A549 (cell line): ENCODE measurements at regions not wholly inside any gene's neighbourhood (a gene's known extent, or its start where the extent isn't known, plus 50 kb on each side); places are given as distances from the start of the nearest gene placed in this dataset.

Experiments used
- ATAC-seq, 2 experiments: fragments of 200-7000 bp in 1 of 2; fragments of >200 bp in 1 of 2; cut with Nextera tagmentation in 1 of 2; cut with Tn5 transposase in 1 of 2; 3 replicates each; pipeline versions ENCODE4 v1.8.0 to v1.9.1; 2018 to 2020; ENCODE audit warnings: mild to moderate bottlenecking in 1 of 2, moderate library complexity in 1 of 2
- CTCF ChIA-PET: fragments of 300-600 bp; sonication (Branson Sonifier 250); formaldehyde crosslinking; extraction: SDS; loops from one replicate; lab custom pipeline; 2021; ENCODE audit warnings: antibody characterized with exemption, inconsistent platforms; lab: Yijun Ruan, JAX
- POLR2A ChIA-PET: fragments of 350-600 bp; formaldehyde crosslinking; extraction: SDS; loops from one replicate; lab custom pipeline; 2021; ENCODE audit warnings: antibody characterized with exemption, inconsistent platforms; lab: Yijun Ruan, JAX
- DNase-seq, 2 experiments: peaks; one replicate each; pipeline versions ENCODE4 v3.0.0 to v3.0.0-alpha.2; 2011 to 2016; ENCODE audit warnings: low read depth in 1 of 2, low spot score in 1 of 2
- FAIRE-seq: peaks from 2 replicates; lab custom pipeline; 2011; peaks lifted over from hg19 to GRCh38; lab: Jason Lieb, UNC
- H3K27ac ChIP-seq, 2 experiments: fragments of >200 bp; sonication (Bioruptor Twin); formaldehyde crosslinking; 3 replicates each; pipeline ENCODE4 v1.5.1; 2016 to 2017
- H3K4me1 ChIP-seq: fragments of >200 bp; sonication (Bioruptor Twin); formaldehyde crosslinking; 3 replicates; pipeline ENCODE4 v1.6.1; 2016
- H3K4me2 ChIP-seq: fragments of >200 bp; sonication (Bioruptor Twin); formaldehyde crosslinking; 3 replicates; pipeline ENCODE4 v1.6.1; 2016
- H3K4me3 ChIP-seq: fragments of >200 bp; sonication (Bioruptor Twin); formaldehyde crosslinking; 3 replicates; pipeline ENCODE4 v1.5.1; 2016
- H3K9me3 ChIP-seq: fragments of >200 bp; sonication (Bioruptor Twin); formaldehyde crosslinking; 3 replicates; pipeline ENCODE4 v1.6.1; 2016
- CBX2 ChIP-seq: fragments of 200-600 bp; sonication (generic); IDR thresholded peaks from 2 replicates; pipeline ENCODE4 v1.6.1; 2016; ENCODE audit warnings: low read depth, mild to moderate bottlenecking, borderline replicate concordance
- CHD4 ChIP-seq: fragments of 200-600 bp; sonication (generic); IDR thresholded peaks from 2 replicates; pipeline ENCODE4 v1.6.1; 2016; ENCODE audit warnings: antibody characterized with exemption, mild to moderate bottlenecking, borderline replicate concordance
- EHF ChIP-seq: fragments of 250-450 bp; sonication (Bioruptor Pico); IDR thresholded peaks from 2 replicates; pipeline ENCODE4 v1.5.0; 2020; ENCODE audit warnings: mild to moderate bottlenecking
- EP300 ChIP-seq, 2 experiments: fragments of >200 bp; sonication (Bioruptor Twin); formaldehyde crosslinking; IDR thresholded peaks; 2 replicates in 1 of 2; 3 replicates in 1 of 2; pipeline ENCODE4 v1.6.1; 2016 to 2017
- ESRRA ChIP-seq: fragments of 150-350 bp; IDR thresholded peaks from 2 replicates; pipeline ENCODE4 v1.6.1; 2014; ENCODE audit warnings: mild to moderate bottlenecking, low read length, borderline replicate concordance
- FOSL2 ChIP-seq, 2 experiments: fragments of 450-650 bp in 1 of 2; fragments of >200 bp in 1 of 2; sonication (Bioruptor Twin) in 1 of 2; formaldehyde crosslinking; IDR thresholded peaks; 2 replicates each; pipeline versions ENCODE4 v1.5.0 to v1.6.1; 2016 to 2020; ENCODE audit warnings: mild to moderate bottlenecking in 1 of 2, moderate library complexity in 1 of 2
- HDAC2 ChIP-seq: fragments of 200-600 bp; sonication (generic); IDR thresholded peaks from 2 replicates; pipeline ENCODE4 v1.6.1; 2016
- HOXA7 ChIP-seq: fragments of 250-450 bp; sonication (Bioruptor Pico); IDR thresholded peaks from 2 replicates; pipeline ENCODE4 v1.5.0; 2020; ENCODE audit warnings: mild to moderate bottlenecking, moderate library complexity
- HOXB13 ChIP-seq: fragments of 250-450 bp; sonication (Bioruptor Pico); IDR thresholded peaks from 2 replicates; pipeline ENCODE4 v1.5.0; 2020; ENCODE audit warnings: low read depth, mild to moderate bottlenecking, moderate library complexity
- MAZ ChIP-seq: fragments of 150-350 bp; IDR thresholded peaks from 2 replicates; pipeline ENCODE4 v1.6.1; 2014; ENCODE audit warnings: antibody characterized with exemption, low read depth, low read length, borderline replicate concordance
- NFE2L2 ChIP-seq: fragments of 150-350 bp; conservative IDR thresholded peaks from 2 replicates; pipeline ENCODE4 v1.6.1; 2014; ENCODE audit warnings: low read length
- PHF8 ChIP-seq: fragments of 200-600 bp; sonication (generic); IDR thresholded peaks from 2 replicates; pipeline ENCODE4 v1.6.1; 2016; ENCODE audit warnings: low read depth, mild to moderate bottlenecking, antibody characterized with exemption, moderate library complexity, borderline replicate concordance
- RNF2 ChIP-seq: fragments of 200-600 bp; sonication (generic); IDR thresholded peaks from 2 replicates; pipeline ENCODE4 v1.6.1; 2016; ENCODE audit warnings: low read depth, mild to moderate bottlenecking, antibody characterized with exemption, moderate library complexity, borderline replicate concordance
- SMC3 ChIP-seq: fragments of >200 bp; sonication (Bioruptor Twin); formaldehyde crosslinking; IDR thresholded peaks from 3 replicates; pipeline ENCODE4 v1.6.1; 2018; ENCODE audit warnings: inconsistent platforms
- TFCP2L1 ChIP-seq: fragments of 250-450 bp; sonication (Bioruptor Pico); IDR thresholded peaks from 2 replicates; pipeline ENCODE4 v1.5.0; 2021; ENCODE audit warnings: mild to moderate bottlenecking
- ZNF302 ChIP-seq: fragments of 250-450 bp; sonication (Bioruptor Pico); IDR thresholded peaks from 2 replicates; pipeline ENCODE4 v1.9.0; 2021; ENCODE audit warnings: inconsistent platforms, mild to moderate bottlenecking, moderate library complexity
- WGBS: methylation state at CpG from one replicate; pipeline ENCODE4 v1.1.6; 2017; ENCODE audit errors: missing lambda C conversion rate; 5-methylcytosine and 5-hydroxymethylcytosine counted together
- TF ChIP-seq, protein P1 (sequence below): fragments of 450-650 bp; IDR thresholded peaks from 2 replicates; pipeline ENCODE4 v1.6.1; 2014; ENCODE audit warnings: antibody characterized with exemption
- TF ChIP-seq, protein P2 (sequence below): fragments of >200 bp; sonication (Bioruptor Twin); formaldehyde crosslinking; IDR thresholded peaks from 3 replicates; pipeline ENCODE4 v1.6.1; 2016
- TF ChIP-seq, protein P3 (sequence below): fragments of 250-450 bp; sonication (Bioruptor Pico); IDR thresholded peaks from 2 replicates; pipeline ENCODE4 v1.5.0; 2020; ENCODE audit warnings: low read depth, mild to moderate bottlenecking, moderate library complexity
- TF ChIP-seq, protein P4 (sequence below): IDR thresholded peaks from 2 replicates; pipeline ENCODE4 v1.6.1; 2012

DNA sequence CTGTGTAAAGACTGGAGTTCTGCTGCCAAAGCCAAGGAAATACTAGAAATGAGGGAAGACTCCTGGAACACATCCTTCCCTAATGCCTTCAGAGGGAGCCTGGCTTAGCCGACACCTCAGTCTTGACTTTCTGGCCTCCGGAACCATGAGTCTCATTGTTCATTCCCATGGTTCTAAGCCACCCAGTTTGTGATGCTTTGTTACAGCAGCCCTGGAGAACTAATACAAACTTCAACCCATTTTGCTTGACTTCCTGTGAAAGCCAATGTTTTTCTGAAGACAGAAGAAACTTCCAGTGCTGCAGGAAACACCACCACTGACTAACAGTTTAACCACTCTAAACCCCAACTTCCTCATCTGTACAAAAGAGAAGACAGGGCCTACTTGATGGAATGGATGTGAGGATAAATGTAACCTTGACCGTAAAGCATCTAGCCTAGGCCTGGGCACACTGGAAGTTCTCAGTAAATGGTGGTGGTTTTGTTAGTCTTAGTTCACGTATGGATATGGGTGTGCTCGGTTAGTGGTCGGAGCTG is 85.9 kb upstream of the RFX8 start:
- DNase-seq (no peak), ATAC-seq (no peak), FAIRE-seq (no peak)
- H3K4me1 ChIP-seq: peaks cover 8% of the 10 kb centered on the region; the same call in 2 of the 3 replicates
- WGBS: 95% methylated on average over 6 of the region's 6 CpGs
- no peak overlapping the region for H3K4me2 ChIP-seq
- POLR2A ChIA-PET: no interaction called here
- no peak overlapping the region for H3K27ac ChIP-seq
- no peak overlapping the region for H3K4me3 ChIP-seq
- peaks cover 8% of the 10 kb centered on the region; the same call in 1 of the 3 replicates for H3K9me3 ChIP-seq
- CTCF ChIA-PET: interaction anchor here (0.9 kb wide), 1 partner anchor 211 kb away, joined by 3 read pairs; no protein-coding TSS in a partner anchor
- TF ChIP-seq HOXA7 (no peak), RNF2 (no peak), NFE2L2 (no peak), SMC3 (no peak), TFCP2L1 (CRISPR knock-in tag) (no peak), MAZ (no peak), ZNF302 (CRISPR knock-in tag) (no peak)
- TF ChIP-seq, protein P1, sequence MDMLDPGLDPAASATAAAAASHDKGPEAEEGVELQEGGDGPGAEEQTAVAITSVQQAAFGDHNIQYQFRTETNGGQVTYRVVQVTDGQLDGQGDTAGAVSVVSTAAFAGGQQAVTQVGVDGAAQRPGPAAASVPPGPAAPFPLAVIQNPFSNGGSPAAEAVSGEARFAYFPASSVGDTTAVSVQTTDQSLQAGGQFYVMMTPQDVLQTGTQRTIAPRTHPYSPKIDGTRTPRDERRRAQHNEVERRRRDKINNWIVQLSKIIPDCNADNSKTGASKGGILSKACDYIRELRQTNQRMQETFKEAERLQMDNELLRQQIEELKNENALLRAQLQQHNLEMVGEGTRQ: no peak
- TF ChIP-seq, protein P2, sequence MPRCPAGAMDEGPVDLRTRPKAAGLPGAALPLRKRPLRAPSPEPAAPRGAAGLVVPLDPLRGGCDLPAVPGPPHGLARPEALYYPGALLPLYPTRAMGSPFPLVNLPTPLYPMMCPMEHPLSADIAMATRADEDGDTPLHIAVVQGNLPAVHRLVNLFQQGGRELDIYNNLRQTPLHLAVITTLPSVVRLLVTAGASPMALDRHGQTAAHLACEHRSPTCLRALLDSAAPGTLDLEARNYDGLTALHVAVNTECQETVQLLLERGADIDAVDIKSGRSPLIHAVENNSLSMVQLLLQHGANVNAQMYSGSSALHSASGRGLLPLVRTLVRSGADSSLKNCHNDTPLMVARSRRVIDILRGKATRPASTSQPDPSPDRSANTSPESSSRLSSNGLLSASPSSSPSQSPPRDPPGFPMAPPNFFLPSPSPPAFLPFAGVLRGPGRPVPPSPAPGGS: no peak
- TF ChIP-seq, protein P3, sequence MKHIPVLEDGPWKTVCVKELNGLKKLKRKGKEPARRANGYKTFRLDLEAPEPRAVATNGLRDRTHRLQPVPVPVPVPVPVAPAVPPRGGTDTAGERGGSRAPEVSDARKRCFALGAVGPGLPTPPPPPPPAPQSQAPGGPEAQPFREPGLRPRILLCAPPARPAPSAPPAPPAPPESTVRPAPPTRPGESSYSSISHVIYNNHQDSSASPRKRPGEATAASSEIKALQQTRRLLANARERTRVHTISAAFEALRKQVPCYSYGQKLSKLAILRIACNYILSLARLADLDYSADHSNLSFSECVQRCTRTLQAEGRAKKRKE: no peak

DNA sequence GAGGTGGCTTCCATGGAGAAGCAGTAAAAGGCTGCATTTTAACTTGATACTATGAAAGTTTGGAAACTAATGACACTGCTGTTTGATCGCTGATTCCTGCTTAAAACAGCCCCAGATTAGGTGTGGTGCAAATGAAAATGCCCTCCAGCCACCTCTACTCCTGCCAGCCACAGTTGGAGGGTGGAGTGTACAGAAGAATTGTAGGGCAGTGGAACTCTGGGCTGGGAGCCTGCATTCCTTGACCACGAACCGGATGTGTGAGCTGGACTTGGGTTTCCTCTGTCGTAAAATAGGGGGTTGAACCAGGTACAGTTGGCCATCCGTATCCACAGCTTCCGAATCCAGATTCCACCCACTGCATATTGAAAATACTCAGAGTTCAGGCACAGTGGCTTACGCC is 84.6 kb upstream of the RFX8 start:
- CTCF ChIA-PET: interaction anchor here (1.0 kb wide), 1 partner anchor 131 kb away, joined by 3 read pairs; no protein-coding TSS in a partner anchor
- H3K9me3 ChIP-seq: peaks cover 8% of the 10 kb centered on the region; the same call in 1 of the 3 replicates
- no peak overlapping the region for H3K27ac ChIP-seq
- no peak overlapping the region for H3K4me3 ChIP-seq
- peaks cover 8% of the 10 kb centered on the region; the same call in 2 of the 3 replicates for H3K4me1 ChIP-seq
- POLR2A ChIA-PET: no interaction called here
- ATAC-seq: no peak
- DNase-seq: no peak
- TF ChIP-seq, protein P1: no peak
- no peak for TF ChIP-seq PHF8
- no peak for TF ChIP-seq FOSL2 (IDR thresholded peaks at IDR 0.05)
- TF ChIP-seq FOSL2 (CRISPR knock-in tag; IDR thresholded peaks at IDR 0.05): no peak
- TF ChIP-seq EP300 (IDR thresholded peaks at IDR 0.05): no peak
- no peak for TF ChIP-seq ESRRA
- TF ChIP-seq, protein P4, sequence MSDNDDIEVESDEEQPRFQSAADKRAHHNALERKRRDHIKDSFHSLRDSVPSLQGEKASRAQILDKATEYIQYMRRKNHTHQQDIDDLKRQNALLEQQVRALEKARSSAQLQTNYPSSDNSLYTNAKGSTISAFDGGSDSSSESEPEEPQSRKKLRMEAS: no peak
- TF ChIP-seq HOXB13 (CRISPR knock-in tag): no peak
- no peak for TF ChIP-seq EHF (CRISPR knock-in tag)
- no peak for TF ChIP-seq CBX2
- no peak for TF ChIP-seq HDAC2
- no peak for TF ChIP-seq CHD4
- TF ChIP-seq SMC3: no peak
- no peak overlapping the region for H3K4me2 ChIP-seq
- FAIRE-seq: no peak
- 79% methylated on average over 7 of the region's 7 CpGs for WGBS
